Mammary epithelial cell (primary cell): ENCODE measurements at regions not wholly inside any gene's neighbourhood (a gene's known extent, or its start where the extent isn't known, plus 50 kb on each side); places are given as distances from the start of the nearest gene placed in this dataset.

Source experiments
- EZH2 ChIP-seq: IDR thresholded peaks from 2 replicates; pipeline ENCODE4 v1.6.1; 2012; ENCODE audit warnings: low read length, inconsistent platforms, borderline replicate concordance
- TF ChIP-seq, protein P1 (sequence below), 2 donors: IDR thresholded peaks in 1 of 2; conservative IDR thresholded peaks in 1 of 2; 2 replicates each; pipeline ENCODE4 v1.5.1; 2011 to 2012; ENCODE audit warnings: inconsistent platforms in 2 of 2, low read length in 2 of 2, mild to moderate bottlenecking in 2 of 2, control low read depth in 1 of 2, low read depth in 1 of 2; ENCODE audit not compliant: insufficient read depth in 1 of 2; ENCODE audit errors: extremely low read depth in 1 of 2

DNA sequence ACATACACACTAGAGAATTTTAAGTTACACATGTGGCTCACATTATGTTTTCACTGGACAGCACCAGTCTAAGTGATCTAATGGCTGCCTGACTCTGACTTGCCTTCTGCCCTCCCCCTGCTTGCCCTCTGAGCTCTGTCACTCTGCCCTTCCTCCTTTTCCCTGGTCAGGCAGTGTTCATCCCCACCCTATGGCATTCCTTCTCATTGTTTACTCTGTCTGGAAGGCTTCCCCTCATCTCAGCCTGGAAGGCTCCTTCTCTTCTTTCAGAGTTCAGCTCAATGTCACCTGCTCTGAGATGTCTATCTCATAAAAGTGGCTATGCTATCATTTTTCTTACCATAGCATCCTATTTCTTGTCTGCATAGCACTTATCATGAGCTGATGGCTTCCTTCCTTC is 305.7 kb downstream of the BMPER start:
- TF ChIP-seq, protein P1, sequence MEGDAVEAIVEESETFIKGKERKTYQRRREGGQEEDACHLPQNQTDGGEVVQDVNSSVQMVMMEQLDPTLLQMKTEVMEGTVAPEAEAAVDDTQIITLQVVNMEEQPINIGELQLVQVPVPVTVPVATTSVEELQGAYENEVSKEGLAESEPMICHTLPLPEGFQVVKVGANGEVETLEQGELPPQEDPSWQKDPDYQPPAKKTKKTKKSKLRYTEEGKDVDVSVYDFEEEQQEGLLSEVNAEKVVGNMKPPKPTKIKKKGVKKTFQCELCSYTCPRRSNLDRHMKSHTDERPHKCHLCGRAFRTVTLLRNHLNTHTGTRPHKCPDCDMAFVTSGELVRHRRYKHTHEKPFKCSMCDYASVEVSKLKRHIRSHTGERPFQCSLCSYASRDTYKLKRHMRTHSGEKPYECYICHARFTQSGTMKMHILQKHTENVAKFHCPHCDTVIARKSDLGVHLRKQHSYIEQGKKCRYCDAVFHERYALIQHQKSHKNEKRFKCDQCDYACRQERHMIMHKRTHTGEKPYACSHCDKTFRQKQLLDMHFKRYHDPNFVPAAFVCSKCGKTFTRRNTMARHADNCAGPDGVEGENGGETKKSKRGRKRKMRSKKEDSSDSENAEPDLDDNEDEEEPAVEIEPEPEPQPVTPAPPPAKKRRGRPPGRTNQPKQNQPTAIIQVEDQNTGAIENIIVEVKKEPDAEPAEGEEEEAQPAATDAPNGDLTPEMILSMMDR (conservative IDR thresholded peaks at IDR 0.05 in 1 of 2, IDR thresholded peaks at IDR 0.05 in 1 of 2; ENCODE audit: extremely low read depth in 1 of 2, insufficient read depth in 1 of 2, low read depth in 1 of 2, low read length in 2 of 2) = no peak
- TF ChIP-seq EZH2 = no peak
